IMR-90 (cell line): ENCODE measurements at regions not wholly inside any gene's neighbourhood (a gene's known extent, or its start where the extent isn't known, plus 50 kb on each side); places are given as distances from the start of the nearest gene placed in this dataset.

Experiments used
- ATAC-seq: fragments of 200-7000 bp; cut with Tn5 transposase; 2 replicates; pipeline ENCODE4 v1.9.1; 2020; ENCODE audit warnings: low read depth, mild to moderate bottlenecking, moderate library complexity
- BruUV-seq: library from RNA; stranded (reverse); fragments of 400-500 nt; replicated peaks from 2 replicates; lab custom pipeline; 2021; lab: Mats Ljungman, UMichigan
- CTCF ChIA-PET: fragments of 300-600 bp; formaldehyde crosslinking; extraction: SDS; loops from one replicate; lab custom pipeline; 2021; ENCODE audit warnings: antibody characterized with exemption; lab: Yijun Ruan, JAX
- POLR2A ChIA-PET: fragments of 300-600 bp; sonication (Branson Sonifier 250); formaldehyde crosslinking; loops from one replicate; lab custom pipeline; 2022; ENCODE audit warnings: antibody characterized with exemption; ENCODE audit not compliant: unreplicated experiment; lab: Charles Lee
- DNase-seq: peaks from one replicate; pipeline ENCODE4 v3.0.0; 2013
- H2AFZ ChIP-seq: replicated peaks from 2 replicates; pipeline ENCODE3; 2013; ENCODE audit warnings: low read length, mild to moderate bottlenecking; ENCODE audit not compliant: poor library complexity
- H2AK5ac ChIP-seq: 2 replicates; pipeline ENCODE4 v1.6.1; 2013; ENCODE audit warnings: low read depth, low read length, inconsistent platforms
- H2AK9ac ChIP-seq: replicated peaks from 2 replicates; pipeline ENCODE3; 2013; ENCODE audit warnings: mild to moderate bottlenecking, low read depth, low read length, moderate library complexity; ENCODE audit not compliant: poor library complexity
- H2BK120ac ChIP-seq: 2 replicates; pipeline ENCODE4 v1.6.1; 2013; ENCODE audit warnings: low read depth, low read length, inconsistent platforms
- H2BK15ac ChIP-seq: 3 replicates; pipeline ENCODE4 v1.6.1; 2013; ENCODE audit warnings: low read depth, low read length, inconsistent platforms
- H2BK20ac ChIP-seq: 2 replicates; pipeline ENCODE4 v1.6.1; 2013; ENCODE audit warnings: low read depth, mild to moderate bottlenecking, inconsistent platforms, low read length, moderate library complexity
- H2BK5ac ChIP-seq: 2 replicates; pipeline ENCODE4 v1.6.1; 2013; ENCODE audit warnings: mild to moderate bottlenecking, low read depth, low read length, inconsistent platforms; ENCODE audit not compliant: poor library complexity, severe bottlenecking
- H3K14ac ChIP-seq: replicated peaks from 2 replicates; pipeline ENCODE4 v1.6.1; 2013; ENCODE audit warnings: low read depth, low read length, inconsistent platforms
- H3K18ac ChIP-seq: 2 replicates; pipeline ENCODE4 v1.6.1; 2013; ENCODE audit warnings: low read depth, low read length, control low read depth
- H3K23ac ChIP-seq: 2 replicates; pipeline ENCODE4 v1.6.1; 2013; ENCODE audit warnings: low read depth, low read length, inconsistent platforms
- H3K27ac ChIP-seq: 2 replicates; pipeline ENCODE4 v1.5.1; 2013; ENCODE audit warnings: mild to moderate bottlenecking, control low read depth, low read length; ENCODE audit not compliant: insufficient read depth
- H3K27me3 ChIP-seq: 2 replicates; pipeline ENCODE4 v1.6.1; 2013; ENCODE audit warnings: low read length; ENCODE audit not compliant: control insufficient read depth, insufficient read depth
- H3K36me3 ChIP-seq: 2 replicates; pipeline ENCODE4 v1.6.1; 2013; ENCODE audit warnings: low read length, mixed read lengths; ENCODE audit not compliant: control insufficient read depth, insufficient read depth
- H3K4ac ChIP-seq: 2 replicates; pipeline ENCODE4 v1.6.1; 2013; ENCODE audit warnings: low read depth, low read length, inconsistent platforms
- H3K4me1 ChIP-seq: 2 replicates; pipeline ENCODE4 v1.6.1; 2013; ENCODE audit warnings: low read length, mixed read lengths; ENCODE audit not compliant: control insufficient read depth, insufficient read depth
- H3K4me2 ChIP-seq: 2 replicates; pipeline ENCODE4 v1.6.1; 2013; ENCODE audit warnings: low read depth, mild to moderate bottlenecking, control low read depth, low read length, moderate library complexity
- H3K4me3 ChIP-seq: 2 replicates; pipeline ENCODE4 v1.5.1; 2013; ENCODE audit warnings: low read depth, mild to moderate bottlenecking, control low read depth, low read length, moderate library complexity; ENCODE audit not compliant: insufficient read depth
- H3K56ac ChIP-seq: 2 replicates; pipeline ENCODE4 v1.6.1; 2013; ENCODE audit warnings: low read length, inconsistent platforms; ENCODE audit not compliant: insufficient read depth; ENCODE audit errors: extremely low read depth
- H3K79me1 ChIP-seq, 2 experiments: 2 replicates each; pipeline ENCODE4 v1.6.1; 2013; ENCODE audit warnings: low read length in 2 of 2, inconsistent platforms in 1 of 2, low read depth in 1 of 2
- H3K9ac ChIP-seq: 2 replicates; pipeline ENCODE4 v1.6.1; 2013; ENCODE audit warnings: low read depth, low read length, control low read depth
- H3K9me1 ChIP-seq: 2 replicates; pipeline ENCODE4 v1.6.1; 2013; ENCODE audit warnings: low read length, inconsistent platforms; ENCODE audit not compliant: insufficient read depth
- H3K9me3 ChIP-seq: 2 replicates; pipeline ENCODE4 v1.6.1; 2013; ENCODE audit warnings: low read length; ENCODE audit not compliant: control insufficient read depth, insufficient read depth
- H4K20me1 ChIP-seq: 2 replicates; pipeline ENCODE4 v1.6.1; 2013; ENCODE audit warnings: low read length, inconsistent platforms; ENCODE audit not compliant: insufficient read depth
- H4K5ac ChIP-seq: 2 replicates; pipeline ENCODE4 v1.6.1; 2013; ENCODE audit warnings: mild to moderate bottlenecking, low read depth, low read length, control low read depth
- H4K8ac ChIP-seq, 2 experiments: 2 replicates each; pipeline ENCODE4 v1.6.1; 2013; ENCODE audit warnings: low read depth in 2 of 2, low read length in 2 of 2, control low read depth in 1 of 2, inconsistent platforms in 1 of 2
- H4K91ac ChIP-seq: 2 replicates; pipeline ENCODE4 v1.6.1; 2013; ENCODE audit warnings: low read depth, low read length, inconsistent platforms; ENCODE audit not compliant: insufficient read depth
- BHLHE40 ChIP-seq: fragments of 150-350 bp; IDR thresholded peaks from 2 replicates; pipeline ENCODE4 v1.6.1; 2016; ENCODE audit warnings: mild to moderate bottlenecking, low read depth, low read length
- CEBPB ChIP-seq: IDR thresholded peaks from 2 replicates; pipeline ENCODE4 v1.6.1; 2012; ENCODE audit warnings: low read depth, low read length, improper control_type of control experiment
- CHD1 ChIP-seq: IDR thresholded peaks from 2 replicates; pipeline ENCODE4 v1.6.1; 2012; ENCODE audit warnings: low read depth, low read length, improper control_type of control experiment
- FOS ChIP-seq: fragments of 150-350 bp; IDR thresholded peaks from 2 replicates; pipeline ENCODE4 v1.6.1; 2016; ENCODE audit warnings: low read depth, low read length
- MAFK ChIP-seq: IDR thresholded peaks from 2 replicates; pipeline ENCODE4 v1.6.1; 2012; ENCODE audit warnings: low read depth, low read length, improper control_type of control experiment
- MAZ ChIP-seq: IDR thresholded peaks from 2 replicates; pipeline ENCODE4 v1.6.1; 2012; ENCODE audit warnings: low read depth, mild to moderate bottlenecking, low read length, improper control_type of control experiment, moderate library complexity, borderline replicate concordance
- MXI1 ChIP-seq: IDR thresholded peaks from 2 replicates; pipeline ENCODE4 v1.6.1; 2012; ENCODE audit warnings: low read depth, mild to moderate bottlenecking, low read length, moderate library complexity, borderline replicate concordance
- NFE2L2 ChIP-seq: fragments of 150-350 bp; IDR thresholded peaks from 2 replicates; pipeline ENCODE4 v1.6.1; 2016; ENCODE audit warnings: low read depth, mild to moderate bottlenecking, low read length
- POLR2A ChIP-seq: IDR thresholded peaks from 2 replicates; pipeline ENCODE4 v1.6.1; 2012; ENCODE audit warnings: mild to moderate bottlenecking, low read depth, low read length
- RAD21 ChIP-seq: IDR thresholded peaks from 2 replicates; pipeline ENCODE4 v1.6.1; 2012; ENCODE audit warnings: low read length, improper control_type of control experiment
- RCOR1 ChIP-seq: IDR thresholded peaks from 2 replicates; pipeline ENCODE4 v1.6.1; 2012; ENCODE audit warnings: mild to moderate bottlenecking, low read length, improper control_type of control experiment; ENCODE audit not compliant: insufficient replicate concordance
- RFX5 ChIP-seq: IDR thresholded peaks from 2 replicates; pipeline ENCODE4 v1.8.0; 2012; ENCODE audit warnings: low read depth, mild to moderate bottlenecking, low read length, moderate library complexity
- SMC3 ChIP-seq: fragments of 150-350 bp; IDR thresholded peaks from 2 replicates; pipeline ENCODE4 v1.6.1; 2016; ENCODE audit warnings: low read depth, mild to moderate bottlenecking, antibody characterized with exemption, low read length, moderate library complexity
- USF2 ChIP-seq: fragments of 150-350 bp; IDR thresholded peaks from 2 replicates; pipeline ENCODE4 v1.6.1; 2017; ENCODE audit warnings: mild to moderate bottlenecking, antibody characterized with exemption, low read length, low read depth
- WGBS, 2 experiments: methylation state at CpG; one replicate each; pipeline versions ENCODE4 v1.1.5 to v1.1.7; 2013; ENCODE audit warnings: missing lambda C conversion rate in 2 of 2; ENCODE audit not compliant: insufficient read length in 1 of 2; ENCODE audit errors: extremely low coverage in 2 of 2; 5-methylcytosine and 5-hydroxymethylcytosine counted together
- dilution Hi-C: fragments of 300-500 bp; cut with HindIII; formaldehyde crosslinking; loops from one replicate; pipeline ENCODE4 v1.14.3; 2018; ENCODE audit warnings: low sequenced_read_pairs; ENCODE audit not compliant: unreplicated experiment
- in situ Hi-C: fragments of 300-500 bp; cut with MboI; formaldehyde crosslinking; loops from 3 replicates; pipeline ENCODE4 v1.14.3; 2019; ENCODE audit warnings: low sequenced_read_pairs, inconsistent platforms, mixed read lengths
- intact Hi-C: fragments of 100-400 bp; cut with micrococcal nuclease; formaldehyde crosslinking; loops from 2 replicates; pipeline ENCODE4 v1.10.0; 2022
- TF ChIP-seq, protein P1 (sequence below): conservative IDR thresholded peaks from 2 replicates; pipeline ENCODE4 v1.5.1; 2012; ENCODE audit warnings: mild to moderate bottlenecking, low read depth, low read length, improper control_type of control experiment
- TF ChIP-seq, protein P2 (sequence below): fragments of 150-350 bp; IDR thresholded peaks from 2 replicates; pipeline ENCODE4 v1.6.1; 2016; ENCODE audit warnings: low read depth, mild to moderate bottlenecking, low read length, moderate library complexity, borderline replicate concordance

DNA sequence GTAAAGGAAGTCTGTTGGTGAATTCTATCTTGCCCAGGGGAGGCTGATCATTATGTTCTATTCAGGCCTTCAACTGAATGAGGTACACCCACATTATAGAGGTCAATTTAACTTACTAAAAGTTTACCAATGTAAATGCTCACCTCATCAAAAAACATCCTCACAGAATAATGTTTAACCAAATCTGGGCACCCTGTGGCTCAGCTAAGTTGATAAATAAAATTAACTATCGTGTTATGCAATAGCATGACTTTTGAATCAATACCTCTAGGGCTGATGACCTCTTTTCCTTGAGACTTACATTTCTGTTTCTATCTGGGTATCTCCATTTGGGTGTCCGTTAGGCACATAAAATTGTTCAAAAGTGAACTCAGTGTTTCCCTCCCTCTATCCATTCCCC lies 203.1 kb downstream of the TEX13C start:
- H3K4ac ChIP-seq = no peak overlapping the region

More for the DNA sequence above, 203.1 kb downstream of the TEX13C start:
- no peak overlapping the region for H3K9ac ChIP-seq
- no peak overlapping the region for H3K23ac ChIP-seq
- WGBS, 2 experiments = 0% methylated on average over 1 of the region's 2 CpGs; no CpG with 5 or more reads in 1 of the 2 experiments
- H3K4me2 ChIP-seq = no peak overlapping the region
- H2BK15ac ChIP-seq = no peak overlapping the region
- H3K27ac ChIP-seq = no peak overlapping the region
- no peak overlapping the region for H3K56ac ChIP-seq
- no peak overlapping the region for H2BK5ac ChIP-seq
- no TSS peak for BruUV-seq
- H4K91ac ChIP-seq = no peak overlapping the region
- H3K4me1 ChIP-seq = no peaks in the 10 kb centered on the region
- H4K8ac ChIP-seq = no peak overlapping the region
- no peak overlapping the region for H2AFZ ChIP-seq
- ATAC-seq (no peak), DNase-seq (no peak)
- H3K14ac ChIP-seq = no peak overlapping the region
- no peak overlapping the region for H2AK9ac ChIP-seq
- intact Hi-C loops = no loop called here
- H4K5ac ChIP-seq = no peak overlapping the region
- no peaks in the 10 kb centered on the region for H3K9me3 ChIP-seq
- dilution Hi-C loops = no loop called here
- no peaks in the 10 kb centered on the region for H3K9me1 ChIP-seq
- ChIA-PET CTCF (no interaction called here), POLR2A (no interaction called here)
- TF ChIP-seq MXI1 (no peak), RAD21 (no peak), FOS (no peak), NFE2L2 (no peak), CHD1 (no peak), RFX5 (no peak), USF2 (no peak), RCOR1 (no peak), BHLHE40 (no peak), POLR2A (no peak), CEBPB (no peak), MAFK (no peak), SMC3 (no peak), MAZ (no peak)
- TF ChIP-seq, protein P1, sequence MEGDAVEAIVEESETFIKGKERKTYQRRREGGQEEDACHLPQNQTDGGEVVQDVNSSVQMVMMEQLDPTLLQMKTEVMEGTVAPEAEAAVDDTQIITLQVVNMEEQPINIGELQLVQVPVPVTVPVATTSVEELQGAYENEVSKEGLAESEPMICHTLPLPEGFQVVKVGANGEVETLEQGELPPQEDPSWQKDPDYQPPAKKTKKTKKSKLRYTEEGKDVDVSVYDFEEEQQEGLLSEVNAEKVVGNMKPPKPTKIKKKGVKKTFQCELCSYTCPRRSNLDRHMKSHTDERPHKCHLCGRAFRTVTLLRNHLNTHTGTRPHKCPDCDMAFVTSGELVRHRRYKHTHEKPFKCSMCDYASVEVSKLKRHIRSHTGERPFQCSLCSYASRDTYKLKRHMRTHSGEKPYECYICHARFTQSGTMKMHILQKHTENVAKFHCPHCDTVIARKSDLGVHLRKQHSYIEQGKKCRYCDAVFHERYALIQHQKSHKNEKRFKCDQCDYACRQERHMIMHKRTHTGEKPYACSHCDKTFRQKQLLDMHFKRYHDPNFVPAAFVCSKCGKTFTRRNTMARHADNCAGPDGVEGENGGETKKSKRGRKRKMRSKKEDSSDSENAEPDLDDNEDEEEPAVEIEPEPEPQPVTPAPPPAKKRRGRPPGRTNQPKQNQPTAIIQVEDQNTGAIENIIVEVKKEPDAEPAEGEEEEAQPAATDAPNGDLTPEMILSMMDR = no peak
- TF ChIP-seq, protein P2, sequence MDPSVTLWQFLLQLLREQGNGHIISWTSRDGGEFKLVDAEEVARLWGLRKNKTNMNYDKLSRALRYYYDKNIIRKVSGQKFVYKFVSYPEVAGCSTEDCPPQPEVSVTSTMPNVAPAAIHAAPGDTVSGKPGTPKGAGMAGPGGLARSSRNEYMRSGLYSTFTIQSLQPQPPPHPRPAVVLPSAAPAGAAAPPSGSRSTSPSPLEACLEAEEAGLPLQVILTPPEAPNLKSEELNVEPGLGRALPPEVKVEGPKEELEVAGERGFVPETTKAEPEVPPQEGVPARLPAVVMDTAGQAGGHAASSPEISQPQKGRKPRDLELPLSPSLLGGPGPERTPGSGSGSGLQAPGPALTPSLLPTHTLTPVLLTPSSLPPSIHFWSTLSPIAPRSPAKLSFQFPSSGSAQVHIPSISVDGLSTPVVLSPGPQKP = no peak
- no peak overlapping the region for H2BK120ac ChIP-seq
- H4K20me1 ChIP-seq = no peaks in the 10 kb centered on the region
- in situ Hi-C loops = no loop called here
- H2AK5ac ChIP-seq = no peak overlapping the region
- H3K27me3 ChIP-seq = no peaks in the 10 kb centered on the region
- no peaks in the 10 kb centered on the region for H3K79me1 ChIP-seq
- H3K36me3 ChIP-seq = no peaks in the 10 kb centered on the region
- no peak overlapping the region for H3K4me3 ChIP-seq
- no peak overlapping the region for H3K18ac ChIP-seq
- no peak overlapping the region for H2BK20ac ChIP-seq
